GM13977 (cell line): ENCODE measurements at regions not wholly inside any gene's neighbourhood (a gene's known extent, or its start where the extent isn't known, plus 50 kb on each side); places are given as distances from the start of the nearest gene placed in this dataset.

ENCODE experiments used
- DNase-seq: peaks from one replicate; pipeline ENCODE4 v3.0.0; 2012; ENCODE audit warnings: low spot score
- CTCF ChIP-seq: IDR thresholded peaks from 2 replicates; pipeline ENCODE4 v1.5.1; 2012; ENCODE audit warnings: mild to moderate bottlenecking, control low read depth; ENCODE audit not compliant: insufficient read depth; ENCODE audit errors: extremely low read depth, missing control alignments
- in situ Hi-C: fragments of 300-500 bp; cut with MboI; formaldehyde crosslinking; loops from one replicate; pipeline ENCODE4 v1.12.0; 2022; ENCODE audit warnings: low sequenced_read_pairs, low pct_unique_long_range_greater_than_20kb, mixed read lengths, inconsistent platforms; ENCODE audit not compliant: unreplicated experiment

DNA sequence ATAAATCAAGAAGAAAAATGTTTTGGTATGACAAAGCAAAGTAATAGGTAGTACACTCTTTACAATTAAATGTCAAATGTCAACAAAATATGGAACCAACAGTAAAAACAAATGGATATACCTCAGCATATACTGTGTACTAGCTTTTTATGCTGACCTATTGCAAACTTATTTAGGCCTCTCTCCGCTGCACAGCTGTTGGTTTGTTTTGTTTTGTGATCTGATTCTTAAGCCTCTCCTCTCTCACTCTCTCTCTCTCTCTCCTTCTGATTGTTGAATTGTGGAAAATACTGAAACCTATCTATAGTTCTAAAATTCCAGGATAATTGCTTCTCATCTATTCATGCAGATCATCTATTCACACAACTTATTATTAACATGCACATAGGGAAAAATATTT is 154.9 kb upstream of the ARHGAP28 start:
- in situ Hi-C loops: no loop called here

DNA sequence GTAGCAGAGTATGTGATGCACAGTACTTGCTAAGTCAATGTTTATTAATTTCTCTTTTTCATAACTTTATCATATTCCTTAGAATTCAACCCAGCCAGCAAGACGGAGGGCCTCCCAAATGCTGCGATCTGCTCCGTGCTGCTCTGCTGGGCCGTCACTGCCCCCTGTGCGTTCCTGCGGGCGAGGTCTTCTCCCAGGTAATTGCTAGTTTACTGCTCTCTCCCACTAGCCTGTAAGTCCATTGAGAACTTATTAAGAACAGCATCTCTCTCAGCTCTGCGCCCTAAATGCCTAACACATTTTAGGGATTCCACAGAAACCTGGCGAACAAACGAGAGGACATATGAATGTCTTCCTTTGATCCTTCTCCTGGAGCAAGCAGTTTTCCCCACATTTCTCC is 153.6 kb upstream of the ARHGAP28 start:
- in situ Hi-C loops: no loop called here
- TF ChIP-seq CTCF: no peak
- DNase-seq: no peak

More for the DNA sequence above, 154.9 kb upstream of the ARHGAP28 start:
- no peak for DNase-seq
- TF ChIP-seq CTCF: no peak

GRCh38 chr18:6576718-6577375 is 152.7 kb upstream of the ARHGAP28 start:
- in situ Hi-C loops: no loop called here
- DNase-seq: no peak
- TF ChIP-seq CTCF: no peak

DNA sequence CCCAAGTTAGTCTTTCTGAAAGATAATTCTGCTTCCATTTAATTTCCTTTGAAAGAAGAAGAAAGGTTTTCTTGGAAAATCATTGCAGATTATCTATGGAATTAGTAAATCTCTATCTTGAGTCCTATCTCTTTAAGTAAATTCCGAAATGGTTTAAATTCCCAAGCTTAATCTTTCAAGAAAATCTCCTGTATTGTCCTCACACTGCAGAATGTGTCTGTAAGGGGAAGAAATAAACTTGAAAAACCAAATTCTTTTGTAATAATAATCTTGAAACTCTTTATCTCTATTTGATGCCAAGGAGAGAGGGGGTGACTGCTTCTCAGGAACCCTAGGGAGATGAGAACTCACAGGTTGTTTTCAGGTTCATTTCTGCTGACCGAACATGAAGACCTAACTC is 150.8 kb upstream of the ARHGAP28 start:
- DNase-seq: no peak
- no peak for TF ChIP-seq CTCF
- in situ Hi-C loops: no loop called here

DNA sequence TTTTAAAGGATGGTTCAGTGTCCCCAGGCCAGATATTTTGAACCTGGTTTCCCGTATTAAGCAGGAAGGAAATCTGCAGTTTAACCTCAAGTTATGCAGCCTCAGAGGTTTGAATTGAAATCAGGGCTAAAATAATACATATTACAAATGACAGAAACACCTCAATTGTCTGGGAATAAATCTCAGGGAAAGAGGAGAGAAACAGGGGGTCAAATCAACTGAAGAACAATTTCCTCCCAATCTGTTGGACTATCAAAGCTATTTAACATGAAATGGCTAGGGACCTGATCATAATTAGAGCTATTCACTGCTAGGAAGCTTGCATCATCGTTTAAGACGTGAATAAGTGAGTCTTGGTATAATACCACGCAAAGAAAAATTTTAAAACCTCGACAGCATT is 150.0 kb upstream of the ARHGAP28 start:
- in situ Hi-C loops: no loop called here
- TF ChIP-seq CTCF: no peak
- DNase-seq: no peak

DNA sequence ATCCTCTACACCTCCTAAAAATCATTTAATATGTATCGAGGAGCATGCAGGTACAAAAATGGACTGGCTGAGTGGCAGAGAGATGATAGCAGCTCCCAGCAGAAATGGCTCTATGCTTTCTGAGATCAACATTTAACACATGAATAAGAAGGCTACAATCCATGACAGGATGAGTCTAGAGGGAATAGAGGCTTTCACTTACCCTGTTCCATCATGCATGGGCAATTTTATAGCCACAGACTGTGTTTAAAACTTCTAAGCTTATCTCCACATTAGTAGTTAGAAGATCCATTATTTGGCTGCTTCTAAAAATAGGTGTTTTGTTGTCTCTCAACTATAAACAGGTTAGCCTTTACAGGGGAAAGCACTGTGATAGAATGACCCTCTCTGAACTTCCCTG is 149.1 kb upstream of the ARHGAP28 start:
- DNase-seq: no peak
- TF ChIP-seq CTCF: no peak
- in situ Hi-C loops: no loop called here
